AG04449 (cell line): ENCODE measurements at regions not wholly inside any gene's neighbourhood (a gene's known extent, or its start where the extent isn't known, plus 50 kb on each side); places are given as distances from the start of the nearest gene placed in this dataset.
"Not testable (repeated sequence)": the region's sequence is repeated elsewhere in the genome, so short reads cannot be mapped to it uniquely, and the experiment has no call there.

ENCODE experiments used
- CTCF ChIA-PET: fragments of 350-600 bp; formaldehyde crosslinking; extraction: SDS; loops from one replicate; lab custom pipeline; 2021; ENCODE audit warnings: antibody characterized with exemption; lab: Yijun Ruan, JAX
- POLR2A ChIA-PET: fragments of 400-600, 350-600 bp; formaldehyde crosslinking; extraction: SDS; loops from one replicate; lab custom pipeline; 2020; ENCODE audit warnings: antibody characterized with exemption, inconsistent platforms; lab: Yijun Ruan, JAX
- DNase-seq: peaks from one replicate; pipeline ENCODE4 v3.0.0-alpha.2; 2010; ENCODE audit warnings: low read depth, low spot score
- H3K4me3 ChIP-seq: 2 replicates; pipeline ENCODE4 v1.5.1; 2011; ENCODE audit warnings: low read depth, mild to moderate bottlenecking, control low read depth, low read length
- CTCF ChIP-seq: IDR thresholded peaks from one replicate; pipeline ENCODE4 v1.5.1; 2011; ENCODE audit warnings: mild to moderate bottlenecking, moderate library complexity, low read length, control low read depth, inconsistent platforms; ENCODE audit not compliant: insufficient read depth; ENCODE audit errors: missing control alignments

- DNase-seq = no peak
- no peak for TF ChIP-seq CTCF
- POLR2A ChIA-PET = no interaction called here
- CTCF ChIA-PET = interaction anchor here (1.4 kb wide), 1 partner anchor 141 kb away, joined by 3 read pairs; no protein-coding TSS in a partner anchor
- H3K4me3 ChIP-seq = no peak overlapping the region
These were observed 102.9 kb upstream of the PIK3R1 start for GRCh38 chr5:68112658-68113057.

DNA sequence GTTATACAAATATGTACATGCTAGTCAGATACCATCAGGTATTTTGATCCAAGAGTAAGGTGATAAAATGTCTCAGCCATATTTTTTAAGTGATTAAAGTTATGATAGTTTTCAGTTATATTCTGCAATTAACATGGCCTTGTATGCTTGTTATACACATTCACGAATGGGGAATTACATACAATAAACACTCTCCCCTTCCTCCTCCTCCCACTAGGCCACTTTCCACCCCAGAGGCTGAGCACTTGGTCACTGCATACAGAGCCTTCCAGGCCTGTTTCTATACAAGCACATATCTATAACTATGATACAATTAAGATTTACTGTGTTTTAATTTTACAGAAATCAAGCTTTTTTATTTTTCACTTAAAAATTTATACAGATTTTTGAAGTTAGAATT is 104.7 kb upstream of the PIK3R1 start:
- no peak for TF ChIP-seq CTCF
- DNase-seq = no peak
- H3K4me3 ChIP-seq = no peak overlapping the region
- ChIA-PET CTCF (no interaction called here), POLR2A (no interaction called here)

DNA sequence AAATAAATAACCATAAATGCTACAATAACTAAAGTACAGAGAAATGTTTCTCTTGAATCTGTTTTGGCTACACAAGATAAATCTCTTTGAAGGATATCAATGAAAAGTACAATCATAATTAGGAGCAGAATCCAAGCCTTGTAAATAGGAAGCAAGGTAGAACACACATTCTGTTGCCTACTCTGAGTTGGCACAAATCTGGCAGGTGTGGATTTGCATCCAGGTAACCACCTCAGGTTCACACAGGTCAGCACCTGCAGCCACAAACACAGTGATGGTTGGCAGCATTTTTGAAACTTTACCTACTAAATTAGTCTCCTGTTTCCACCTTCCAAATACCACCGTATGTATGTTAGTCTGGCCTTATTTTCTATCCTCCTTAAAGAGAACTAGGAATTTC is 105.3 kb upstream of the PIK3R1 start:
- no peak for DNase-seq
- POLR2A ChIA-PET = no interaction called here
- H3K4me3 ChIP-seq = no peak overlapping the region
- CTCF ChIA-PET = no interaction called here
- TF ChIP-seq CTCF = no peak

- H3K4me3 ChIP-seq, DNase-seq, CTCF ChIA-PET, POLR2A ChIA-PET: not testable (repeated sequence)
These were observed 111.3 kb upstream of the PIK3R1 start for GRCh38 chr5:68104217-68104616.

DNA sequence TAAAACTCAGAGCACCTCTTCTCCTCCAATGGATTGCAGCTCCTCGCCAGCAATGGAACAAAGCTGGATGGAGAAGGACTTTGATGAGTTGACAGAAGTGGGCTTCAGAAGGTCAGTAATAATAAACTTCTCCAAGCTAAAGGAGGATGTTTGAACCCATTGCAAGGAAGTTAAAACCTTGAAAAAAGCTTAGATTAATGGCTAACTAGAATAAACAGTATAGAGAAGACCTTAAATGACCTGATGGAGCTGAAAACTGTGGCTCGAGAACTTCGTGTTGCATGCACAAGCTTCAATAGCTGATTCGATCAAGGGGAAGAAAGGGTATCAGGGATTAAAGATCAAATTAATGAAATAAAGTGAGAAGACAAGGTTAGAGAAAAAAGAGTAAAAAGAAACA is 112.3 kb upstream of the PIK3R1 start:
- DNase-seq, POLR2A ChIA-PET, H3K4me3 ChIP-seq, CTCF ChIA-PET: not testable (repeated sequence)

DNA sequence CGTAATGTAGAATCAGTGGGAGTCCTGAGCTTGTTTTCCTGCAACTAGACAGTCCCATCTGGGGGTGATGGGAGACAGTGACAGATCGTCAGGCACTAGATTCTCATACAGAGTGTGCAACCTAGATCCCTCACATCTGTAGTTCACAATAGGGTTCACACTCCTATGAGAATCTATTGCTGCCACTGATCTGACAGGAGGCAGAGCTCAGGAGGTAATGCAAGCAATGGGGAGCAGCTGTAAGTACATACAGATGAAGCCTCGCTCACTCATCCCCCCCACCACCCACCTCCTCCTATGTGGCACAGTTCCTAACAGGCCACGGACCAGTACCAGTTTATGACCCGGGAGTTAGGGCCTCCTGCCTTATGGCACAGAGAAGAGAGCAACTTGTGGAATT is 116.2 kb upstream of the PIK3R1 start:
- CTCF ChIA-PET = no interaction called here
- POLR2A ChIA-PET = no interaction called here
- H3K4me3 ChIP-seq = no peak overlapping the region
- TF ChIP-seq CTCF = no peak
- DNase-seq = no peak

- DNase-seq = no peak
- ChIA-PET POLR2A (no interaction called here), CTCF (no interaction called here)
These were observed 121.9 kb upstream of the PIK3R1 start for GRCh38 chr5:68093455-68094159.

More at GRCh38 chr5:68093455-68094159, 121.9 kb upstream of the PIK3R1 start:
- TF ChIP-seq CTCF = no peak
- H3K4me3 ChIP-seq = no peak overlapping the region
